Activated CD8-positive, alpha-beta T cell treated with anti-CD3 and anti-CD28 coated beads for 36 hours (primary cell): ENCODE measurements at regions not wholly inside any gene's neighbourhood (a gene's known extent, or its start where the extent isn't known, plus 50 kb on each side); places are given as distances from the start of the nearest gene placed in this dataset.

Experiments
- ATAC-seq: fragments of 200-7000 bp; cut with Tn5 transposase; one replicate; pipeline ENCODE4 v1.10.0; 2021; ENCODE audit warnings: mild to moderate bottlenecking, moderate library complexity
- CTCF ChIA-PET: fragments of 350-600 bp; sonication (Branson Sonifier 250); formaldehyde crosslinking; loops from one replicate; lab custom pipeline; 2021; ENCODE audit warnings: antibody characterized with exemption; lab: Charles Lee
- POLR2A ChIA-PET: fragments of 350-600 bp; sonication (Branson Sonifier 250); formaldehyde crosslinking; loops from one replicate; lab custom pipeline; 2021; ENCODE audit warnings: antibody characterized with exemption; lab: Charles Lee
- DNase-seq: peaks from one replicate; pipeline ENCODE4 v3.0.0-alpha.2; 2020
- H3K27ac Mint-ChIP-seq: one replicate; pipeline ENCODE4 v1.8.0; 2021; ENCODE audit warnings: mild to moderate bottlenecking, mixed read lengths
- H3K27me3 Mint-ChIP-seq: one replicate; pipeline ENCODE4 v1.8.0; 2021; ENCODE audit warnings: mixed read lengths
- H3K36me3 Mint-ChIP-seq: one replicate; pipeline ENCODE4 v1.8.0; 2021; ENCODE audit warnings: low read depth, mixed read lengths
- H3K4me1 Mint-ChIP-seq: one replicate; pipeline ENCODE4 v1.8.0; 2021; ENCODE audit warnings: low read depth, mixed read lengths
- H3K4me3 Mint-ChIP-seq: one replicate; pipeline ENCODE4 v1.8.0; 2021; ENCODE audit warnings: mild to moderate bottlenecking, moderate library complexity, mixed read lengths
- H3K9me3 Mint-ChIP-seq: one replicate; pipeline ENCODE4 v1.8.0; 2021; ENCODE audit warnings: mixed read lengths
- intact Hi-C: fragments of 100-400 bp; cut with micrococcal nuclease; formaldehyde crosslinking; loops from one replicate; pipeline ENCODE4 v1.10.0; 2022
- TF ChIP-seq, protein P1 (sequence below): fragments of 200-600 bp; IDR thresholded peaks from one replicate; pipeline ENCODE4 v1.8.0; 2022; ENCODE audit warnings: antibody characterized with exemption, mild to moderate bottlenecking

GRCh38 chr4:158006990-158007389, 165.8 kb downstream of the GASK1B start:
- H3K9me3 Mint-ChIP-seq, result no peaks in the 10 kb centered on the region
- no peaks in the 10 kb centered on the region for H3K4me1 Mint-ChIP-seq
- ChIA-PET POLR2A (no interaction called here), CTCF (no interaction called here)
- H3K4me3 Mint-ChIP-seq, result no peak overlapping the region
- ATAC-seq, result no peak
- no peak for DNase-seq
- TF ChIP-seq, protein P1, sequence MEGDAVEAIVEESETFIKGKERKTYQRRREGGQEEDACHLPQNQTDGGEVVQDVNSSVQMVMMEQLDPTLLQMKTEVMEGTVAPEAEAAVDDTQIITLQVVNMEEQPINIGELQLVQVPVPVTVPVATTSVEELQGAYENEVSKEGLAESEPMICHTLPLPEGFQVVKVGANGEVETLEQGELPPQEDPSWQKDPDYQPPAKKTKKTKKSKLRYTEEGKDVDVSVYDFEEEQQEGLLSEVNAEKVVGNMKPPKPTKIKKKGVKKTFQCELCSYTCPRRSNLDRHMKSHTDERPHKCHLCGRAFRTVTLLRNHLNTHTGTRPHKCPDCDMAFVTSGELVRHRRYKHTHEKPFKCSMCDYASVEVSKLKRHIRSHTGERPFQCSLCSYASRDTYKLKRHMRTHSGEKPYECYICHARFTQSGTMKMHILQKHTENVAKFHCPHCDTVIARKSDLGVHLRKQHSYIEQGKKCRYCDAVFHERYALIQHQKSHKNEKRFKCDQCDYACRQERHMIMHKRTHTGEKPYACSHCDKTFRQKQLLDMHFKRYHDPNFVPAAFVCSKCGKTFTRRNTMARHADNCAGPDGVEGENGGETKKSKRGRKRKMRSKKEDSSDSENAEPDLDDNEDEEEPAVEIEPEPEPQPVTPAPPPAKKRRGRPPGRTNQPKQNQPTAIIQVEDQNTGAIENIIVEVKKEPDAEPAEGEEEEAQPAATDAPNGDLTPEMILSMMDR, result no peak
- intact Hi-C loops, result no loop called here
- H3K27me3 Mint-ChIP-seq, result no peaks in the 10 kb centered on the region
- no peak overlapping the region for H3K27ac Mint-ChIP-seq
- H3K36me3 Mint-ChIP-seq, result no peaks in the 10 kb centered on the region

GRCh38 chr4:158005021-158005420, 167.8 kb downstream of the GASK1B start:
- intact Hi-C loops, result no loop called here
- Mint-ChIP-seq H3K4me3 (no peak overlapping the region), H3K4me1 (no peaks in the 10 kb centered on the region), H3K27ac (no peak overlapping the region), H3K9me3 (no peaks in the 10 kb centered on the region), H3K27me3 (no peaks in the 10 kb centered on the region), H3K36me3 (no peaks in the 10 kb centered on the region)
- DNase-seq, result no peak
- CTCF ChIA-PET, result no interaction called here
- ATAC-seq, result no peak
- TF ChIP-seq, protein P1, result no peak
- POLR2A ChIA-PET, result no interaction called here

DNA sequence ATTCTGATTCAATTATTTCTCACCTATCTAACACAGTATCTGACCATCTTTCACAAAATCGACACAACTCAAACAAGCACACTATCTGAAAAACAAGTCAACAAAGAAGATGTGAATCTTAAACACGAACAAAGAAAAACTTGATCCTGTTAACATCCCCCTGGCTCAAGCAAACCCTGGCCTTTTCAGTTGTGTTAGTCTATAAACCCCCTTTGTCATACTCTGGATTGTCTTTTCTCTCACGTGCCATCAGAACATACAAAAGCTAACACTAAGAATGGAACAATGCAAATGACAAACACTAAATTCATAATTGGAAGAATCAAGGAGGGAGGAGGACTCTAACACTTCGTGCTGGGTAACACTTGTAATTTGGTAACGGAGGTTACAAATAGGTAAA, 168.7 kb downstream of the GASK1B start:
- intact Hi-C loops, result no loop called here
- TF ChIP-seq, protein P1, result no peak
- H3K4me1 Mint-ChIP-seq, result no peaks in the 10 kb centered on the region
- H3K9me3 Mint-ChIP-seq, result no peaks in the 10 kb centered on the region
- ChIA-PET POLR2A (no interaction called here), CTCF (no interaction called here)
- H3K36me3 Mint-ChIP-seq, result no peaks in the 10 kb centered on the region
- no peak for DNase-seq
- no peak overlapping the region for H3K27ac Mint-ChIP-seq
- no peaks in the 10 kb centered on the region for H3K27me3 Mint-ChIP-seq
- ATAC-seq, result no peak
- no peak overlapping the region for H3K4me3 Mint-ChIP-seq

- H3K27ac Mint-ChIP-seq, result no peak overlapping the region
- TF ChIP-seq, protein P1, result no peak
- H3K36me3 Mint-ChIP-seq, result no peaks in the 10 kb centered on the region
- intact Hi-C loops, result no loop called here
- no peaks in the 10 kb centered on the region for H3K27me3 Mint-ChIP-seq
- CTCF ChIA-PET, result no interaction called here
- DNase-seq (no peak), ATAC-seq (no peak)
- POLR2A ChIA-PET, result no interaction called here
- no peaks in the 10 kb centered on the region for H3K4me1 Mint-ChIP-seq
- no peak overlapping the region for H3K4me3 Mint-ChIP-seq
- H3K9me3 Mint-ChIP-seq, result no peaks in the 10 kb centered on the region
Observed at GRCh38 chr4:158003212-158003611, 169.6 kb downstream of the GASK1B start.

DNA sequence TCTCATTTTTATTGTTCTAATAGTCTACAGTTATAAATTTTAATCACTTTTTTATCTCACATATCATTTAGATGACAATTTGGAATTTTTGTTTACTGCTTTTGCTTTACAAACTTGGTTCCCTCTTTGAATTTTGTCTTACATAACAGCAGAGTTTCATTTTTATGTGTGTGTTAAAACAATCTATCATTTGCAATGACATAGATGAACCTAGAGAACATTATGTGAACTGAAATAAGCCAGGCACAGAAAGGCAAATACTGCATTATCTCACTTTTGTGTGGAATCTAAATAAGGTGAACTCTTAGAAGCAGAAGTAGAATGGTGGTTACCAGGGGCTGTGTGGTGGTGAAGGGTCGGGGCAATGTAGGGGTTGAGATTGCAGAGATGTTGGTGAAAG, 170.7 kb downstream of the GASK1B start:
- H3K4me1 Mint-ChIP-seq, result no peaks in the 10 kb centered on the region
- no peaks in the 10 kb centered on the region for H3K36me3 Mint-ChIP-seq
- intact Hi-C loops, result no loop called here
- no peaks in the 10 kb centered on the region for H3K9me3 Mint-ChIP-seq
- H3K27ac Mint-ChIP-seq, result no peak overlapping the region
- TF ChIP-seq, protein P1, result no peak
- ChIA-PET POLR2A (no interaction called here), CTCF (no interaction called here)
- H3K27me3 Mint-ChIP-seq, result no peaks in the 10 kb centered on the region
- ATAC-seq (no peak), DNase-seq (no peak)
- no peak overlapping the region for H3K4me3 Mint-ChIP-seq
